OCI-LY1 (cell line): ENCODE measurements at regions not wholly inside any gene's neighbourhood (a gene's known extent, or its start where the extent isn't known, plus 50 kb on each side); places are given as distances from the start of the nearest gene placed in this dataset.
"Not testable (repeated sequence)": the region's sequence is repeated elsewhere in the genome, so short reads cannot be mapped to it uniquely, and the experiment has no call there.

Experiments
- EZH2 ChIP-seq: fragments of 200-600 bp; sonication (generic), shearing (Covaris generic); IDR thresholded peaks from 2 replicates; pipeline ENCODE4 v1.8.0; 2017; ENCODE audit warnings: borderline replicate concordance, mixed run types, mild to moderate bottlenecking, antibody characterized with exemption, low read length, moderate library complexity, mixed read lengths
- TF ChIP-seq, protein P1 (sequence below): fragments of 200-600 bp; sonication (generic), shearing (Covaris generic); IDR thresholded peaks from 2 replicates; pipeline ENCODE4 v1.5.1; 2017; ENCODE audit warnings: mild to moderate bottlenecking, antibody characterized with exemption, low read length, moderate library complexity, mixed read lengths

DNA sequence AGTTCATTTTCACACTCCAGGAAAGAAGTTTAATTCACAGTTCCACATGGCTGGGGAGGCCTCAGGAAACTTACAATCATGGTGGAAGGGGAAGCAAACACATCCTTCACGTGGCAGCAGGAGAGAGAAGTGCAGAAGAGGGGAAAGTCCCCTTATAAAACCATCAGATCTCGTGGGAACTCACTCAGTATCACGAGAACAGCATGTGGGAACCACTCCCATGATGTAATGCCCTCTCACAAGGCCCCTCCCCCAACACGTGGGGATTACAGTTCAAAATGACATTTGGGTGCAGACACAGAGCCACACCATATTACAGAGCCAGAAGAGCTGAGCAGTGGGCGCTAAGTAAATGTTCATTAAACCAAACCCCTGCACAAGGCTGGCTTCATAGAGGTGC lies 126.0 kb downstream of the POTEH start:
- TF ChIP-seq, protein P1, sequence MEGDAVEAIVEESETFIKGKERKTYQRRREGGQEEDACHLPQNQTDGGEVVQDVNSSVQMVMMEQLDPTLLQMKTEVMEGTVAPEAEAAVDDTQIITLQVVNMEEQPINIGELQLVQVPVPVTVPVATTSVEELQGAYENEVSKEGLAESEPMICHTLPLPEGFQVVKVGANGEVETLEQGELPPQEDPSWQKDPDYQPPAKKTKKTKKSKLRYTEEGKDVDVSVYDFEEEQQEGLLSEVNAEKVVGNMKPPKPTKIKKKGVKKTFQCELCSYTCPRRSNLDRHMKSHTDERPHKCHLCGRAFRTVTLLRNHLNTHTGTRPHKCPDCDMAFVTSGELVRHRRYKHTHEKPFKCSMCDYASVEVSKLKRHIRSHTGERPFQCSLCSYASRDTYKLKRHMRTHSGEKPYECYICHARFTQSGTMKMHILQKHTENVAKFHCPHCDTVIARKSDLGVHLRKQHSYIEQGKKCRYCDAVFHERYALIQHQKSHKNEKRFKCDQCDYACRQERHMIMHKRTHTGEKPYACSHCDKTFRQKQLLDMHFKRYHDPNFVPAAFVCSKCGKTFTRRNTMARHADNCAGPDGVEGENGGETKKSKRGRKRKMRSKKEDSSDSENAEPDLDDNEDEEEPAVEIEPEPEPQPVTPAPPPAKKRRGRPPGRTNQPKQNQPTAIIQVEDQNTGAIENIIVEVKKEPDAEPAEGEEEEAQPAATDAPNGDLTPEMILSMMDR: not testable (repeated sequence)
- not testable (repeated sequence) for TF ChIP-seq EZH2
